NCI-H1092 treated with DMSO at 0.1 percent for 48 hours (cell line): ENCODE measurements at regions not wholly inside any gene's neighbourhood (a gene's known extent, or its start where the extent isn't known, plus 50 kb on each side); places are given as distances from the start of the nearest gene placed in this dataset.

ENCODE experiments used
- DNase-seq: peaks from one replicate; lab custom pipeline; 2025; lab: John Stamatoyannopoulos, UW

- DNase-seq, result no peak
Observed at GRCh38 chr2:62369541-62370202, 136.3 kb downstream of the TMEM17 start.

GRCh38 chr2:62364791-62365528 is 141.0 kb downstream of the TMEM17 start:
- no peak for DNase-seq

- no peak for DNase-seq
Observed at GRCh38 chr2:62363166-62363565, 142.8 kb downstream of the TMEM17 start.

GRCh38 chr2:62362561-62362960 is 143.4 kb downstream of the TMEM17 start:
- DNase-seq, result no peak

- DNase-seq, result no peak
Observed at GRCh38 chr2:62361964-62362363, 144.0 kb downstream of the TMEM17 start.

- DNase-seq, result no peak
Observed at GRCh38 chr2:62354771-62355561, 151.0 kb downstream of the TMEM17 start.

GRCh38 chr2:62352031-62352430 is 154.0 kb downstream of the TMEM17 start:
- DNase-seq, result no peak

GRCh38 chr2:62349788-62350187 is 153.9 kb downstream of the B3GNT2 start:
- no peak for DNase-seq

- no peak for DNase-seq
Observed at GRCh38 chr2:62348700-62349099, 152.8 kb downstream of the B3GNT2 start.

GRCh38 chr2:62347563-62348270 is 151.8 kb downstream of the B3GNT2 start:
- DNase-seq, result no peak

GRCh38 chr2:62344472-62344871 is 148.6 kb downstream of the B3GNT2 start:
- DNase-seq, result no peak

GRCh38 chr2:62343636-62344337 is 147.9 kb downstream of the B3GNT2 start:
- peak; percentile 16 for DNase-seq

GRCh38 chr2:62343206-62343605 is 147.3 kb downstream of the B3GNT2 start:
- DNase-seq, result no peak

GRCh38 chr2:62340994-62341484 is 145.1 kb downstream of the B3GNT2 start:
- DNase-seq, result peak; percentile 66

- DNase-seq, result no peak
Observed at GRCh38 chr2:62339837-62340236, 143.9 kb downstream of the B3GNT2 start.

GRCh38 chr2:62339413-62339812 is 143.5 kb downstream of the B3GNT2 start:
- DNase-seq, result no peak

GRCh38 chr2:62338111-62338510 is 142.2 kb downstream of the B3GNT2 start:
- peak; percentile 65 for DNase-seq

- DNase-seq, result no peak
Observed at GRCh38 chr2:62337403-62337802, 141.5 kb downstream of the B3GNT2 start.

- DNase-seq, result no peak
Observed at GRCh38 chr2:62335612-62336011, 139.7 kb downstream of the B3GNT2 start.

- DNase-seq, result peak; percentile 30
Observed at GRCh38 chr2:62334440-62335058, 138.6 kb downstream of the B3GNT2 start.

GRCh38 chr2:62334009-62334408 is 138.1 kb downstream of the B3GNT2 start:
- DNase-seq, result peak; percentile 50
